ENCODE measurements at regions not wholly inside any gene's neighbourhood (a gene's known extent, or its start where the extent isn't known, plus 50 kb on each side); places are given as distances from the start of the nearest gene placed in this dataset.

- TF ChIP-seq POLR2A (IDR thresholded peaks at IDR 0.05; ENCODE audit: low read length) (no peak), GATA1 (IDR thresholded peaks at IDR 0.05; ENCODE audit: low read depth, low read length) (no peak)
Measured at GRCh38 chr3:68360492-68360891, 571.9 kb downstream of the TAFA4 start.

All from erythroblast (primary cell).